ENCODE measurements at regions not wholly inside any gene's neighbourhood (a gene's known extent, or its start where the extent isn't known, plus 50 kb on each side); places are given as distances from the start of the nearest gene placed in this dataset.
"Not testable (repeated sequence)": the region's sequence is repeated elsewhere in the genome, so short reads cannot be mapped to it uniquely, and the experiment has no call there.

DNA sequence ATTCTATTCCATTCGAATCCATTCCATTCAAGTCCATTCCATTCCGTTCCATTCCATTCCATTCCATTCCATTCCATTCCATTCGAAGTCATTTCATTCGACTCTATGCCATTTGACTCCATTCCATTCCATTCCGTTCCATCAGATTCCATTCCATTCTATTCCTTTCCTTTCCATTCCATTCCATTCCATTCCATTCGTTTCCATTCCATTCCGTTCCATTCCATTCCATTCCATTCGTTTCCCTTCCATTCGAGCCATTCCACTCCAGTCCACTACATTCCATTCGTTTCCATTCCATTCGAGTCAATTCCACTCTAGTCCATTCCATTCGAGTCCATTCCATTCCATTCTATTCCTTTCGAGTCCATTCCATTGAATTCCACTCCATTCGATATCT, 1120.4 kb downstream of the RPIA start:
- TF ChIP-seq POLR2A (IDR thresholded peaks at IDR 0.05; ENCODE audit: low read length); GATA1 (IDR thresholded peaks at IDR 0.05; ENCODE audit: low read depth, low read length): not testable (repeated sequence)
